ENCODE measurements at regions not wholly inside any gene's neighbourhood (a gene's known extent, or its start where the extent isn't known, plus 50 kb on each side); places are given as distances from the start of the nearest gene placed in this dataset.
"Not testable (repeated sequence)": the region's sequence is repeated elsewhere in the genome, so short reads cannot be mapped to it uniquely, and the experiment has no call there.

- ATAC-seq (ENCODE audit: low read depth in 2 of 2) = peak; percentile 35 to 37
- peaks cover 0 to 3% (median 0%) of the 10 kb centered on the region in 7 donors for H3K9me3 Mint-ChIP-seq
- no peaks in the 10 kb centered on the region for H3K4me1 Mint-ChIP-seq
- H3K36me3 Mint-ChIP-seq = no peaks in the 10 kb centered on the region
- no peak for DNase-seq
- peaks cover 0 to 4% (median 0%) of the 10 kb centered on the region in 3 donors for H3K27me3 Mint-ChIP-seq
- H3K27ac Mint-ChIP-seq = no peak overlapping the region
- no peak overlapping the region for H3K4me3 Mint-ChIP-seq
Measured at GRCh38 chr7:13201628-13202027, 514.2 kb downstream of the ARL4A start.

- ATAC-seq (ENCODE audit: low read depth in 2 of 2) (no peak), DNase-seq (no peak)
- Mint-ChIP-seq H3K36me3 (no peaks in the 10 kb centered on the region), H3K4me3 (no peak overlapping the region), H3K27me3 (no peaks in the 10 kb centered on the region), H3K4me1 (no peaks in the 10 kb centered on the region), H3K27ac (no peak overlapping the region), H3K9me3 (no peaks in the 10 kb centered on the region)
Measured at GRCh38 chr7:13217768-13218167, 530.3 kb downstream of the ARL4A start.

DNA sequence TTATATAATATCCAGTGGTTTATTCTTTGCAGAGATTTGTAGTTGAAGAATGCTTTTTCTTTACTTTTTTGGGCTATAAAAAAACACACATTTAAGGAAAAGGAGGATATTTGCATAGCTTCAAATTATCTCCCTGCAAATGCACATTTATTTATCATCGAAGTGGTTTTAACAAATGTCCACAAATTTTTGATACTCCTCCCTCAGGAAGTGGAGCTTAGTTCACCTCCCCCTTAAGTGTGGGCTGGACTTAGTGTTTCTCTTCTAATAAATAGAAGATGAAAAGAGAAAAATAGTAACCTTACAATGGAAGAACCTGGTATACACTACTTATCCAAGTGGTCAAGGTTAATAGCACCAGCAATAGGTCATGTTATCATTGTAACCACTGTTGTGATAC is 537.6 kb downstream of the ARL4A start:
- no peak overlapping the region for H3K27ac Mint-ChIP-seq

GRCh38 chr7:13226385-13226784 is 539.0 kb downstream of the ARL4A start:
- ATAC-seq (ENCODE audit: low read depth in 2 of 2) (no peak), DNase-seq (no peak)
- Mint-ChIP-seq H3K27ac (no peak overlapping the region), H3K9me3 (peaks cover 0 to 2% (median 0%) of the 10 kb centered on the region in 7 donors), H3K27me3 (no peaks in the 10 kb centered on the region), H3K36me3 (no peaks in the 10 kb centered on the region), H3K4me1 (no peaks in the 10 kb centered on the region), H3K4me3 (no peak overlapping the region)

More for the DNA sequence above, 537.6 kb downstream of the ARL4A start:
- DNase-seq = no peak
- no peak overlapping the region for H3K4me3 Mint-ChIP-seq
- no peak for ATAC-seq (ENCODE audit: low read depth in 2 of 2)
- H3K9me3 Mint-ChIP-seq = peaks cover 0 to 2% (median 0%) of the 10 kb centered on the region in 7 donors
- H3K4me1 Mint-ChIP-seq = no peaks in the 10 kb centered on the region
- no peaks in the 10 kb centered on the region for H3K27me3 Mint-ChIP-seq
- no peaks in the 10 kb centered on the region for H3K36me3 Mint-ChIP-seq

DNA sequence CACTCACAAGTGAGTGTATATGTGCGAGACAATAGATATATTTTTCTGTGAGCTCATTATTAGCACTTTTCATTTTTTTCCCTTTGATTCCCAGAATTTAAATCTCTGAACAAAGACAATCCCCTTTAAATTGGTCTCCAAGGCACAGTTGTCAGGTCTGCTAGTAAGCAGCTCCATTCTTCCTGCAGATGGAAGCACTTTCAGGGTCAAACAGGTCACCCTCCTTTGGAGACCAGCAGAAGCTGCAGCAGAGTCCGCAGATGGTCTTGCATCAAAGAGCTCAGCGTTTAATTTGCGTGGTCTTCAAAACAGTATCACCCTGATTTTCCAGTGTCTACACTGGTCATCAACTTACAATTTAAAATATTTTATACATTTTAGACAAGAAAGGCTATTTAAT is 543.8 kb downstream of the ARL4A start:
- peaks cover 0 to 8% (median 0%) of the 10 kb centered on the region in 3 donors for H3K27me3 Mint-ChIP-seq
- H3K4me3 Mint-ChIP-seq = no peak overlapping the region
- ATAC-seq (ENCODE audit: low read depth in 2 of 2) = no peak
- H3K27ac Mint-ChIP-seq = no peak overlapping the region
- H3K4me1 Mint-ChIP-seq = no peaks in the 10 kb centered on the region
- no peaks in the 10 kb centered on the region for H3K36me3 Mint-ChIP-seq
- no peak for DNase-seq
- H3K9me3 Mint-ChIP-seq = peaks cover 0 to 2% (median 0%) of the 10 kb centered on the region in 7 donors

DNA sequence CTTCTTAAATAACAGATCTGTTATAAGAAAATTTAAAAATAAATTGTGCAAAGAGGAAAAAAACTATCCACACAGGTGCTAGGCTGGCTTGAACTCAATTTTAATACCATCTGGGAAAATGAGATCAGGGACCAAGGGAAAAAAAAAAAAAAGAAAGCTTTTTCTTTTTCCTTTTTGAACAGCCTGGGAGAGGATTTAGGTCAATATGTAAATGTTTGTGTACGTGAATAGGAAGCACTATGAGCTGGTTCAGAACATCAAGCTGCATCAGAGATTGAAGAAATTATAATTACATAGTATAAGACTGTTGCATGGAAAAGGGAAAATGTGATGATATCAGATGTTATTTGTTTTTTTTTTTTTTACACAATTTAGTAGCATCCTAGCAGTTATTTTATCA is 548.0 kb downstream of the ARL4A start:
- Mint-ChIP-seq H3K27me3 (peaks cover 0 to 8% (median 0%) of the 10 kb centered on the region in 3 donors), H3K36me3 (no peaks in the 10 kb centered on the region), H3K4me3 (no peak overlapping the region), H3K9me3 (no peaks in the 10 kb centered on the region), H3K27ac (no peak overlapping the region), H3K4me1 (no peaks in the 10 kb centered on the region)
- no peak for ATAC-seq (ENCODE audit: low read depth in 2 of 2)
- DNase-seq = no peak

- H3K27ac Mint-ChIP-seq = peak overlapping the region in 1 of 6 donors; percentile 6
- ATAC-seq (ENCODE audit: low read depth in 2 of 2) (no peak), DNase-seq (no peak)
- H3K27me3 Mint-ChIP-seq = peaks cover 0 to 8% (median 0%) of the 10 kb centered on the region in 3 donors
- H3K36me3 Mint-ChIP-seq = no peaks in the 10 kb centered on the region
- no peaks in the 10 kb centered on the region for H3K4me1 Mint-ChIP-seq
- H3K9me3 Mint-ChIP-seq = no peaks in the 10 kb centered on the region
- H3K4me3 Mint-ChIP-seq = no peak overlapping the region
Measured at GRCh38 chr7:13236026-13236425, 548.6 kb downstream of the ARL4A start.

DNA sequence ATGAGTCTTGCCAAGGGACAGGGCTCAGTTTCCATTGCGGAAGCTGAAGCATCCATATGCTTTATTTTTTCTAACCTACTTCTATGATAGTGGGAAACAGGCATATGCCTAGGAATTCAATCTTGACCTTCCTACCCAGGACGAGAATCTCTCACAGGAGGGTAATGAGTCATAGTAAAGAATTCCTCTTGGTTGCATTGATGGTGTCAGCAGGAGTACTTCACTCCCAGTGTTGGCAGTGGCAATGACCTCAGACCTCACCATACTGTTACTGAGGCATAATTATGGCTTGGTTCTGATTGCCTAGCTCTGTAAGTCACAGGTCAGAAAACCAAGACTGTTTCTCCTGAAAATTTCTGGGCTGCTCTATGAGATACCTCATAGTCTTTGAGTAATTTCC is 552.9 kb downstream of the ARL4A start:
- no peaks in the 10 kb centered on the region for H3K36me3 Mint-ChIP-seq
- peaks cover 0 to 3% (median 0%) of the 10 kb centered on the region in 3 donors for H3K27me3 Mint-ChIP-seq
- H3K27ac Mint-ChIP-seq = no peak overlapping the region
- H3K4me3 Mint-ChIP-seq = no peak overlapping the region
- DNase-seq = no peak
- no peaks in the 10 kb centered on the region for H3K9me3 Mint-ChIP-seq
- H3K4me1 Mint-ChIP-seq = no peaks in the 10 kb centered on the region
- no peak for ATAC-seq (ENCODE audit: low read depth in 2 of 2)

DNA sequence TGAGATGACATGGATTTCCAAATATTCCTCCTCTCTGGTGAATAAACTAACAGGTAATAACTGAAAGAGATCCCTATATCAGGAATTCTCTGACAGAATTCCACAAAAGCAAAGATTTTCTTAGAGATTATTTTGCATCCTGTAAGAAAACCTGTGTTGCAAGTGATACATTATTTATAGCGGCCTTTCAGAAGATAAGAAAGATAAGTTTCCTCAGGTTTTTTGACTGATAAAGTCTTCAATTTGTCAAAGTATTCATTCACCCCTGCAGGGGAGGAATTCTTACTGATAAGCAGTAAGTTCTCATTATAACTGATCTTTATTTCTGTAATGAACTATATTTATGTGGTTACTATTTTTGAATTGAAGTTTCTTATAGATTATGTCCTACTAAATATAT is 554.0 kb downstream of the ARL4A start:
- no peak overlapping the region for H3K27ac Mint-ChIP-seq
- no peak overlapping the region for H3K4me3 Mint-ChIP-seq
- H3K27me3 Mint-ChIP-seq = peaks cover 0 to 3% (median 0%) of the 10 kb centered on the region in 3 donors
- ATAC-seq (ENCODE audit: low read depth in 2 of 2) (no peak), DNase-seq (no peak)
- H3K4me1 Mint-ChIP-seq = no peaks in the 10 kb centered on the region
- H3K9me3 Mint-ChIP-seq = no peaks in the 10 kb centered on the region
- H3K36me3 Mint-ChIP-seq = no peaks in the 10 kb centered on the region

DNA sequence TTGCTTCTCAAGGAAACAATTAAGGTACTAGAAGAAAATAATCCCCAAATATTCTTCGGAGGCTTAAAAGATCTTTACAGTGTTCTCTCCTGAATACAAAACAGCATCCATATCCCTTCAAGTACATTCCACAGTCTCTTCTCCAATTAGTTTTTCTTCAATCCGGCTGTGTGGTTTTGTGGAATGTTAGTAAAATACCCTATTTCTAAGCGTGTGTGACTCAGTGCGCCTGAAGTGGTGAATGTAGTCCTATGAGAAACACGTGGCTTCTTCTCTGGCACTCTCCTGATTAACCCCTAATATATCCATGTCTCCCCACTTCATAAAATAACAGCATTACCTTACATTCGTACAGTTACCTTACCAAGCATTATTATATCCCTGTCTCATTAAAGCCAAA is 570.2 kb downstream of the ARL4A start:
- Mint-ChIP-seq H3K9me3 (no peaks in the 10 kb centered on the region), H3K4me1 (no peaks in the 10 kb centered on the region), H3K4me3 (no peak overlapping the region), H3K27me3 (peaks cover 0 to 5% (median 0%) of the 10 kb centered on the region in 3 donors), H3K36me3 (no peaks in the 10 kb centered on the region), H3K27ac (no peak overlapping the region)
- no peak for DNase-seq
- no peak for ATAC-seq (ENCODE audit: low read depth in 2 of 2)

DNA sequence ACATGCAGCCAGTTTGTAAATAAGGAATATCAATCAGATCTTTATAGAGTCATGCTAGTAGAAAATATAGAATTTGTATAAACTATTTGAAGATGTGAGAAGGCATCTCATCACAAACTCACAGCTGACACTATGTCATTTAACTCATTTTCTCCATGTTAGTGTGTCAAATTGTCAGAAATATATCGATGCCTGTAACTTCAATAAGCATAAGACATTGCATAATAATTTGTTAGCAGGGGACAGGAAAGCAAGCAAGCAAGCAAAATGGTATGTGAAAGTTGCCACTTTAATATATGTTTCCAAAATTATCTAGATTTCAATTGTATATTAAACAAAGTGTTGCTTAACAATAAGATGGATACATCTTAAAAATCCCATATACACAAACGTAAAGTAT is 571.0 kb downstream of the ARL4A start:
- H3K27me3 Mint-ChIP-seq = peaks cover 0 to 5% (median 1%) of the 10 kb centered on the region in 3 donors
- H3K27ac Mint-ChIP-seq = no peak overlapping the region
- no peak for ATAC-seq (ENCODE audit: low read depth in 2 of 2)
- H3K9me3 Mint-ChIP-seq = no peaks in the 10 kb centered on the region
- H3K36me3 Mint-ChIP-seq = no peaks in the 10 kb centered on the region
- no peak for DNase-seq
- H3K4me1 Mint-ChIP-seq = no peaks in the 10 kb centered on the region
- H3K4me3 Mint-ChIP-seq = no peak overlapping the region

- H3K27me3 Mint-ChIP-seq = peaks cover 0 to 12% (median 11%) of the 10 kb centered on the region in 3 donors
- ATAC-seq (ENCODE audit: low read depth in 2 of 2) = no peak
- no peaks in the 10 kb centered on the region for H3K9me3 Mint-ChIP-seq
Measured at GRCh38 chr7:13259930-13260329, 572.5 kb downstream of the ARL4A start.

GRCh38 chr7:13262929-13263530 is 575.6 kb downstream of the ARL4A start:
- Mint-ChIP-seq H3K4me3 (no peak overlapping the region), H3K9me3 (peaks cover 0 to 4% (median 0%) of the 10 kb centered on the region in 7 donors), H3K27me3 (peaks cover 0 to 11% (median 8%) of the 10 kb centered on the region in 3 donors), H3K27ac (no peak overlapping the region), H3K4me1 (no peaks in the 10 kb centered on the region), H3K36me3 (no peaks in the 10 kb centered on the region)
- DNase-seq (peak; percentile 30), ATAC-seq (ENCODE audit: low read depth in 2 of 2) (peak; percentile 30 to 58)

More at GRCh38 chr7:13259930-13260329, 572.5 kb downstream of the ARL4A start:
- H3K4me3 Mint-ChIP-seq = no peak overlapping the region
- H3K36me3 Mint-ChIP-seq = no peaks in the 10 kb centered on the region
- no peak overlapping the region for H3K27ac Mint-ChIP-seq
- no peak for DNase-seq
- H3K4me1 Mint-ChIP-seq = no peaks in the 10 kb centered on the region

GRCh38 chr7:13265271-13265670 is 577.8 kb downstream of the ARL4A start:
- peaks cover 0 to 4% (median 0%) of the 10 kb centered on the region in 7 donors for H3K9me3 Mint-ChIP-seq
- ATAC-seq (ENCODE audit: low read depth in 2 of 2) = no peak
- H3K4me1 Mint-ChIP-seq = no peaks in the 10 kb centered on the region
- H3K27me3 Mint-ChIP-seq = peaks cover 0 to 11% (median 7%) of the 10 kb centered on the region in 3 donors
- no peak overlapping the region for H3K4me3 Mint-ChIP-seq
- no peak overlapping the region for H3K27ac Mint-ChIP-seq
- no peaks in the 10 kb centered on the region for H3K36me3 Mint-ChIP-seq
- no peak for DNase-seq

- not testable (repeated sequence) for DNase-seq; ATAC-seq (ENCODE audit: low read depth in 2 of 2); H3K9me3 Mint-ChIP-seq; H3K4me1 Mint-ChIP-seq; H3K36me3 Mint-ChIP-seq; H3K4me3 Mint-ChIP-seq; H3K27ac Mint-ChIP-seq
- peaks cover 7 to 12% (median 10%) of the 10 kb centered on the region in 3 donors for H3K27me3 Mint-ChIP-seq
Measured at GRCh38 chr7:13274205-13274604, 586.8 kb downstream of the ARL4A start.

Measured in naive B cell (primary cell).